Caki2 (cell line): ENCODE measurements at regions not wholly inside any gene's neighbourhood (a gene's known extent, or its start where the extent isn't known, plus 50 kb on each side); places are given as distances from the start of the nearest gene placed in this dataset.
A peak's percentile ranks its signal among the peaks of the same experiment; 100 is the strongest.

Experiments used
- DNase-seq: peaks from one replicate; pipeline ENCODE4 v3.0.0-alpha.2; 2015; ENCODE audit warnings: low read depth
- in situ Hi-C: cut with HindIII; loops from 2 replicates; pipeline ENCODE4 v1.10.0; 2016; ENCODE audit warnings: low sequenced_read_pairs, low pct_unique_long_range_greater_than_20kb, mixed read lengths

DNA sequence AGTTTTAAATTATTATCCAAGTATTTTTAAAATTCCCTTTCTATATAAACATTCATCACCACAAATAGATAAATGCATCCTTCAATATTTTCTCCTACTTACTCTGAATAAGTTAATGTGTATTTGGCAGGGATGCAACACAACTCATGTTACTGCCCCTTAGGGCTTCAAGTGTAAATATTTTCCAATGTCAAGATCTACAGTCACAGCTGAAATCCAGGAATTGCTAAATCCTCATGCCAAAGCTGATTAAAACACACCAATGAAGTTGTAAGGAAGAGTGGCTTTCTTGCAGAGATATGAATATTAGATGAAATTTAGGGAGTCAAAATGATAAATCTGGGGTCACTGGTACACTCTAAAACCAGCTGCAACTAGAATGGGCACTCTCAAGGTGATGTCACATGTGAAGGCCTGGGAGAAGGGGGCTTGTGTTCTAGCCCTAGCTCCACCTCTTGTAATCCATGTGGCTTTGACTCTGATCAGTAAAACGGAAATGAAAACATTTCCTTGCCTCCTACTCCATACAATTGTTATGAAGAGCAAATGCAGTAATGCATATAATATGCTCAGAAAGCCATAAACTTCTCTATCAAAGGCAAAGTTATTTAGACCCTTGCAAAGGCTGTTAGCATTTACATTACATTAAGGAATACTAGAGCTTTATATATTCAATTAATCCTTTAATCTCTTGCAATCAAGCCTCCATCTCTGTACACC is 228.1 kb upstream of the NFE2L3 start:
- DNase-seq: no peak
- in situ Hi-C loops: no loop called here

DNA sequence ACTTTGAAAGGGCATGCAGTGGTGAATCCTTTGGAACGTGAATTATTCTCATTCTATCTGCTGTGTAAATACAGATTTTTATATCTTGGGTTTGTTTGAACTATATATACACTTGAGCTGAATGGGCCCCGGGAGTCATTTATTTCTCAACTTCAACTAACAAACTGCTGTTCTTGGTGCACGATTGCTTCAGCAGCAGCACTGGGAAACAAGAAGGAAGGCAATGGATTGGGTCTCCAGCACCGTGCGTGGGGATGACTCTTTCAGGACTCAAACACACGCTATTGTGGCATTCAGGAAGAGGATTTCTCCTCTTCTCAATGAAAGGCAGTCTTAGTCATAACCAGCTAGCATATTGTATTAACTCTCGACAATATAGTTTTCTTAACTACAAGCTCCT is 226.0 kb upstream of the NFE2L3 start:
- no peak for DNase-seq
- in situ Hi-C loops: no loop called here

DNA sequence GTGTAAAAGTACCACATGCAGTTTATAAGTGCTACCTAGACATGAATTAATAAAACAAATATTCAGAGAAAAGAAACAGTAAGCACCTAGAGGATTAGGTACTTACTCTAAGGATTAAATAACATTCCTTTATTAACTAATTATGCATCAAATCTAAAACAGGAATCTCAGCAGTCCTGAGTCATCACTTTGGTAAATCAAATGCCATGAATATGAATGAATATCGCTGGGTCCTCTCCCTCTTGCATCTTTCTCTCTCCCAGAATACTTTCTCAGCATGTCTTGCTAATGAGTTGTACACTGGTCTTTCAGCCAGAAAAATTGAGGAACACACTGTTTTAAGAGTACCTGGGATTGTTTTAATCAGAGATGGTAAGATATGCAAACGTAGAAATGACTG is 225.5 kb upstream of the NFE2L3 start:
- in situ Hi-C loops: no loop called here

DNA sequence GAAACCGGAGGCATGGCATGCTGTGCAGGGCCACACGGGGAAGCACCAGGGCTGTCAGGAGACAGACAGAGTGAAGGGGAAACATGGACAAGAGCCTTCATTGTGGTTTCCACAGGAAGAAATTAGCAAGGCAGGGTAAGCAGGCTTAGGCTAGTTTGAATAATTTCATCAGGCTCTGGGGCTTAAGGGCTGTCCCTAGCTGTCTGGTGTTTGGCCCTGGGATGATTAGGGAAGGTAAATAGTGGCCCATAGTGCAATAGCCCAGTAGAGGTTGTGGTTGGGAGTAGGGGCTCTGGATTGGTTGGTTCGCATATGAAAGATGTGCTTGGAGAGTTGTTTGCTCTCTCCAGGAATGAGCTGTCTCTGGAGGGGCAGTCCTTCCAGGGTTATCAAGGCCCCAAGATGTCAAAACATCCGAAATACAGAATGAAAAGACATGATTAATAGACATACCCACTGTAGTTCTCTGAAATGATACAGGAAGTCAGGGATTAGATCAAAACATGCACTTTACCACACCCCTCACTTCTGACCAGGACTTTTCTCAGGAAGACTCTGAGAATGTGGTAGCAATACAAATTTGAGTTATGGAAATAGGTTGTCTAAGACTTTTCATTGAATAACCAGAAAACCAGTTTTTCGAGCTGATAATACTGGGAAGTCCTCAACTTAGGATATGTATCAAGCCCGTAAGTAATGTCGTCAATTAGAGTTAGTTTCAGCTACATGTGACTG is 224.9 kb upstream of the NFE2L3 start:
- in situ Hi-C loops: no loop called here

More for the DNA sequence above, 225.5 kb upstream of the NFE2L3 start:
- no peak for DNase-seq

GRCh38 chr7:25927626-25927978 is 224.4 kb upstream of the NFE2L3 start:
- no peak for DNase-seq
- in situ Hi-C loops: no loop called here

More for the DNA sequence above, 224.9 kb upstream of the NFE2L3 start:
- no peak for DNase-seq

GRCh38 chr7:25928549-25929330 is 223.3 kb upstream of the NFE2L3 start:
- no peak for DNase-seq
- in situ Hi-C loops: no loop called here

GRCh38 chr7:25929448-25929847 is 222.6 kb upstream of the NFE2L3 start:
- no peak for DNase-seq
- in situ Hi-C loops: no loop called here

GRCh38 chr7:25930492-25931048 is 221.4 kb upstream of the NFE2L3 start:
- no peak for DNase-seq
- in situ Hi-C loops: no loop called here

DNA sequence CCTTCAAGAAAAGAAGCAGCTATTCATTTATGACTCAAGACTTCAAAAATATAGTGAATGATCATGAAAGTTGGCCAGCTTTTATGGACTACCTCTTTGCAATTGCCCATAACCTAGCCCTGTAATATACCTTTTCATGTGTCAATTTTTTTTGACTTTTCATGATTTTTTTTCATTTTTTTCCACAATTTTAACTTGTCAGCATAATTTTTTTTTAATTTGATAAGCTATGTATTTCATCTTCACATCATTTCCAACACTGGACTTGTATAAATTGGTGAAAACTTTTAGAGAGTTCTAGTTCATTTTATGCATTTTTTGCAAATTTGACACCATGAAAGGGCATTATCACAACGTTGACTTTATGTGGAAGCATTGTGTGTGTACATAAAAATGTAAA is 220.8 kb upstream of the NFE2L3 start:
- in situ Hi-C loops: no loop called here
- DNase-seq: no peak

- in situ Hi-C loops: no loop called here
These were observed 218.1 kb upstream of the NFE2L3 start for GRCh38 chr7:25933921-25934320.

GRCh38 chr7:25940086-25940906 is 211.7 kb upstream of the NFE2L3 start:
- DNase-seq: no peak
- in situ Hi-C loops: no loop called here

More at GRCh38 chr7:25933921-25934320, 218.1 kb upstream of the NFE2L3 start:
- no peak for DNase-seq

GRCh38 chr7:25944777-25945515 is 207.1 kb upstream of the NFE2L3 start:
- DNase-seq: no peak
- in situ Hi-C loops: no loop called here

DNA sequence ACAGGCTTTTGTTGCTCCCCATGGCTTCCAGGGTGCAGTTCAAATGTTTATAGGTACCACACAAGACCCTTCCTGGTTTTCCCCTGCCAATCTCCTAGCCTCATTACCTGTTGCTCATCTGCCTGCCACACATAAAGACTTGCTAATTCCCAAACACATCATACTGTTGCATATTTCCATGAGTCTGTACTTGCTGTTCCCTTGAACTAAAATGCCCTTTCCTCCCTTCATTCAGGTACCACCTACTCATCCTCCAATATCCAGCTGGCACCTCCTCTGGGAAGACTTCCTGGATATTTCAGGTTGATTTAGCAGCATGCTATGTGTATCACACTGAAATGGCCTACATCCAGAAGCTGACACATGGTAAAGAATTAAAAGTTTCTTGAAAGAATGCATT is 206.4 kb upstream of the NFE2L3 start:
- in situ Hi-C loops: no loop called here
- DNase-seq: no peak

DNA sequence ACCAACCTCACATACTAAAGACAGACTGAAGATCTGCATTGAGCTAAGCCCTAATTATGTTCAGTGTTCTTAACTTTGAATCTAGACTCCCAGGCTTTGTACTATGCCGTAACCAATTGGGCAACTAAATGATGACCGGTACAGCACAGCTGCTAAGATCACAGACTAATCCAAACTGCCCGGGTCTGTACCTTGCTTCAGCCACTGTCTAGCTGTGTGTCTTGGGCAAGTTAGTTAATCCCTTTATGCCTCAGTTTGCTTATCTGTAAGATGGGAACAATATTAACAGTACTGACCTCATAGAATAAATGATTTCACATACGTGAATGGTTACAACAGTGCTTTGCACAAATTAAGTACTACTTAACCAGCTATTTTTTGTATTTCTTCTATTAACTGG is 205.8 kb upstream of the NFE2L3 start:
- in situ Hi-C loops: no loop called here
- DNase-seq: no peak

DNA sequence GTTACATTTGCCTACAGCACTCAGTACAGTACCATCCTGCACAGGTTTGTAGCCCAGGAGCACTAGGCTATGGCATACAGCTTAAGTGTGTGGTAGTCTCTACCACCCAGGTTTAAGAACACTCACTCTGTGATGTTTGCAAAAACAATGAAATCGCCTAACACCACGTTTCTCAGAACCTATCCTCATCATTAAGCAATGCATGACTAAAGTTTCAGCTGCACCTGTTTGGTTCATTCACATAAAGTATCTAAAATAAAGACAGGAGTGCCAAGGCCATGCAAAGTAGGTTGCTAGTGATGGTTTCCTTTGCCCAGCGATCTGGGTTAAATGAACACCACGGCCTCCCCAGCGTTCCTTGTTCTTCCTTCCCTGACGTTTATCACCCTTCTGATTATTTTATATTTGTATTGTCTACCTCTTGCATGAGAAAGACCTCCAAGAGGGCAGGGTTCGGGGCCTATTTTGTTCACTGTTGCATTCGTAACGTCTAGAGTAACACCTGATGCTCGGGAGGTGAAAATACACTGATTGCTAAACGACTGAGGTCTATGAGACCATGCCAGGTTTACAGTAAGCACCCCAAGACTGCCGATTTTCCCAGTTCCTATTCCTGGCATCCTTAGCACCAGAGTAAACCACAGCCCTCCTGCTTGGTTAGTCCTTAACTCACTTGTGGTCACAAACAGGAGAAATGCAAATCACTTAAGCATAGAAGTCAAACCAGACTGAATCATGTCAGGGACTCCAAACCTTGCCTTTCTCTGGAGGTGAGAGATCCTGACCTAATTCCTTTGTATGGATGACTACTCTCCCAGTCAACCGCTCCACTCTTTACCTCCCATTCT is 204.1 kb upstream of the NFE2L3 start:
- peak; percentile 18 for DNase-seq
- in situ Hi-C loops: no loop called here

DNA sequence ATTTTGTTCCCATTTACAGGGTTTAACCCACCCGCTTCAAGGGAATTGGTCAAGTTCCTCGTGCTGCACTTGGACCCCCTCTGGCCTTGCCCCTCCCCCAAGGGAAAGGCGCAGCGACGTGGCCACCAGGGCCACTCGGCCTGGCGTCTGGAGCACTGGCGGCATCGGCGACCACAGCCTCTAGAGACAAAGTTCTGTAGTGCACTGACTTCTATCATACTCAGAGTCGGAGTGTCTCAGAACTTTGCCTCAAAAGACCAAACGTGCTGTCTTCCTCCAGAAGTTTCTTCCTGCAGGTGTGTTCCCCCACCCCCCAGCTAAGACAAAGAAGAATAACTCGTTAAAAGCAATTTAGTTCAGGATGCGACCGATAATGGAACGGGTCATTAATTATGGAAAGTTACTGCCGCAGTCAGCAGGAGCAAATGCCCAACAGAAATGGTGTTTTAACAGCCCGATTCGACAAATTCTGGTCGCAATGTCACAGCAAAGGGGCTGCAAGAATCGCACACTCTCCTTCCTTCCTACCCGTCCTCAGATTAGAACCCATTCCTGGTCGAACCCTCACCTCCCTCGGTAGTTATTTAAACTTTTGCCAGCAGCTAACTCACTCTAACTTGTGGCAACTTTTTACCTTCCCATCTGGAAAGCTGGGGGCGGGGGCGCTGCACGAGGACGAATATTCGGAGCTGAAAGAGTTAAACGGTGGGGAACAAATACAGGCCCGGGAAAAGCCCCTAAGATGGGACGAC is 202.1 kb upstream of the NFE2L3 start:
- in situ Hi-C loops: no loop called here
- DNase-seq: no peak
